ENCODE measurements at regions not wholly inside any gene's neighbourhood (a gene's known extent, or its start where the extent isn't known, plus 50 kb on each side); places are given as distances from the start of the nearest gene placed in this dataset.
"Not testable (repeated sequence)": the region's sequence is repeated elsewhere in the genome, so short reads cannot be mapped to it uniquely, and the experiment has no call there.

DNA sequence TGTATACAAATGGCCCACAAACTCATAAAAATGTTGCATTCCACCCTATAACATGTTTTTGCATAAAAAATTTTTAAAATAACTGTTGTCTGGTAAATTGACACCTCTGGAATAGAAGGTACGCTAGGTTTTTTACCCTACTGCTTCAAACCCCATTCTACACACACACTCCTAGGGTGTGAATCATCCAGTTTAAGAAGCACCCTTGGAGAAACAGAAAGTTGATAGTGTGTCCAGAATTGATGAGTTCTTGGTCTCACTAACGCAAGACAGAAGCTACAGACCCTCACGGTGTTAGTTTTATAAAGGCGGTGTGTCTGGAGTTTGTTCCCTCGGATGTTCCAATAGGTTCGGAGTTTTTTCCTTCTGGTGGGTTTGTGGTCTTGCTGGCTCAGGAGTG, 158.5 kb downstream of the KLRB1 start:
- no peak for DNase-seq

DNA sequence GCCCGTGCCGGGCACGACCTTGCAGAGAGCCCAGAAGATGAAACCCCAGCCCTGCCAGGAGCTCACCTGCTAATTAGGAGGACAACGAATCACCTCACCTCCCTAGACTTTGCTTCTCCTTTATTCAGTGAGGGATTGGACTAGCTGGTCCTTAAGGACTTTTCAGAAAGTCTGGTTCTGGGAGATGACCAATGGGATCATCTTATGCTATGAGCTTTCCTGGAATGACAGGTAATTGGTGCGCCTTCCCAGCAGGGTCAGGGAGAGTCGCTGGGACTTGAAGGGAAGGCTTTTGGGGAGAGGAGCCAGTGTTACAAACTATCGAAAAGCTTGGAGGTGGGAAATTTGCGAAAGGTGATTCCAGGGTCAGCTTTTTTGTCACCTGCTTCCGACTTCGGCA, 159.1 kb downstream of the KLRB1 start:
- not testable (repeated sequence) for DNase-seq

DNA sequence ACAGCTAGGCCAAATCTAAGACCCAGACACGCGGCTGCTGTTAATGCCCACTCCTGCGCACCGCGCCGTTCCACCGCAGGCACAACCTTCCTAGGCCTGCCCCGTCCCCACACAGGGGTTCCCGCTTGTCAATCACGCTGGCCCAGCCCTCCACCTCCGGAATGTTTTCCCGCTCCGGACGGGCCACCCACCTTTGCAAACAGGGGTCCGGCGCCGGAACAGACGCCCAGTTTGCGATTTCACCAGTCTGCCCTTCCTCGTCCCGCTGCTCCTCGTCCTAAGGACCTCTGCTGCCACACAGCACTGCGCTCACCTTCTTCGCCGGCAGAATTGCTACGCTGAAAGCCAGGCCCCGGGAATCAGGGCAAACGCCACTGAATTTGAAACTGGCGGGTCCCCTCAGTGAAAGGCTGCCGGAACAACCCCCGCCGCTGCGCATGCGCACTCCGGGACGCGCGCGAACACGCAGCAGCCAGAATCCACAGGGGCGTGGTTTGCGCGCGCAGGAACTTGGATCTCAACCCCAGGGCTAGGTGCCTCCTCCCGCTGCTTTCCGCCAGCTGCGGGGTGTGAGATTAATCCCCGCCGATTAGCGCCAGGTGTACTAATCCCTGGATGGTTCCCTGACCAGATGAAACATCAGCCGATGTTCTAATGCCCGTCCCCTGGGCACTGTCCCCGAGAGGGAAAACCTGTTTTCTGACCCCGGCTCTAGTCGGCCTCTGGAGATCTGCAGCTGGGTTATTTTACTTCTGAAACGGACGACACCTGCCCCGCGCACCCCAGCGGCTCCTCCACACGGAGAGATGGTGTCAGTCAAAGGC, 159.7 kb downstream of the KLRB1 start:
- DNase-seq, result not testable (repeated sequence)

DNA sequence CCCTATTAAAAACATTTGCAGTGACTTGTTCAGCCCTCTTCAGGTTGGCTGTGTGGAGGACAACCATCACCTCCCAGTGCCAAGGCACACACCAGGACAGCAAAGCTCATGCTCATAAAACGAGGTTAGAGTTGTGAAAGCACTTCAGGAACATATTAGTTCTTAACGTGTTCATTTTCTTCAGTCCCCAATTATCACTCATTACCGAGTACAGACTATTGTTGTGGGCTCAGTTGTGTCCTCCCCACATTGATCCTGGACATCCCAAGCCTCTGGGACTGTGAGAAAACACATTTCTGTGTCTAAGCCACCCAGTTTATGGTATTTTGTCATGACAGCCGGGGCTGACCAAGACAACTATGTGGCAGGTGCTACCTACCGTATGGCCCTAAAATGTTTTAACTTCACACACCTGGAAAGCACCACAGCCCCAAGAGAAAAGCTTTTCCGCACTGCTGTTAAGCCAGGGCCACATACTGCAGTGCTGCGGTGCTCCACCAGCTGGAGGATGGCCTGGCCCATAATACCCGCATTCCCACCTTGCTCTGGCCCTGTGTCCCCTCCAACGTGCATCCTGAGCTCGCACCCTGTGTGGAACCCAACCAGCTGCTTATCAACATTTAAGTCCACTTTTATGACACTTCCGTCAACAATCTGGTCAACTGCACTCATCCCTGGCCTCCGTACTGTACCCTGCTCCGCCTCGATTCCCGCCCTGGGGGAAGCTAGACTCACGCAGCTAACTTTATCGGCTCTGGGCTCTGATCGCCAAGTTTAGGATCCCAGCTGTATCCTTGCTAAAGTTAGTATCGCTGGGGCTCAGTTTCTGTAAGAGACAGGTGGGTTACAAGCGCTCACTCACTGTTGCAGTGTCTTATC, 160.6 kb downstream of the KLRB1 start:
- not testable (repeated sequence) for DNase-seq

DNA sequence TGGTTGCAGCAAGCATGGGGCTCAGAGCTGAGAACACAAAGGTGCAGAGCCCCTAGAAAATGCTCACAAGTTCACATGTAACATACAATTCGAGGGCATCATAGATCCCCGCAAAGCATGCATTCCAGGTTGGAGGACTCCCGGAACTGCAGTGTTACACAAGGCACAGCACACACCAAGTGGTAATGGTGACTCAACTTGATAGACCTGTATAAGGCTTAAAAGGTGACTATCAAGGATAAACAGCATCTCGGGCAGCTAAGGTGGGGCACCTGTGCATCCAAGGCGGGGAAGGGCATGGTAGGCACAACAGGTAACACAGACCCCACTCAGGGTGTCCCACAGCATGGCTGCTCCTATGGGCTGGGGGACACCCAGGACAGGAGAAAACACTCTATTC, 167.3 kb downstream of the KLRB1 start:
- DNase-seq, result not testable (repeated sequence)

DNA sequence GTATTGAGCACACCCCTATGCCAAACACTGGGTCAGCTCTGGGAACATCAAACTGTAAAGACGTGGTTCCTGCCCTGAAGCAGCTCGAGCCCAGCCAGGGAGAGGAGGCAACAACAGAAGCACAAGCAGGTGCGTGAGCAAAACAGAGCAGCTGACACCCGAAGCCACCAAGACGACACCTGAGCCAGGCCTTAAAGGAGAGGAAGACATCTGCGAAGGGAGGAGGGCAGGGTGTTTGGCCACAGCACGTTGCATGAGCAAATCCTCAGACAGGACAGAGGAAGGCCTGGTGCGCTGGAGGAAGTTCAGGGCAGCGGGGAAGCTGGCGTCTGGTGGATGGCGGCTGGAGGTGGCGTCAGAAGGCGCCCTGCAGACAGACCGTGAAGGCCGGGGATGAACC, 172.0 kb downstream of the KLRB1 start:
- DNase-seq, result not testable (repeated sequence)

DNA sequence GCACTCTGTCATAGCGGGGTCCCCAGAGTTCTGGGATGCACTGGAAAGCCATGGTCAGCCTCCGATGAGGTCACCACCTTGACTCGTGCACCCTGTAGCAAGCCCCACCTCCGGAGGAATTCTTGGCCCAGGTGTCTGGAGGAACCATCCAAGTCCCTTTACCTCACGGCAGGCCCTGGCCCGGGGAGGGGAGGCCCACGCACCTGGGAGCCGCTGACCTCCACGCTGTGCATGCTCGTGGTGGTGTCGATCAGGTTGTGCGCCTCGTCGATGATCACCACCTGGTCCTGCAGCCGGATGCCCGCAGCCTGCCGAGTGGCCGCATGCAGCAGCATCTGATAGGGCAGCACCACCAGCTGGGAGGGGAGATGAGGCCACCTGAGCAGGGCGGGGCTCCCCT, 177.3 kb downstream of the KLRB1 start:
- DNase-seq, result not testable (repeated sequence)

DNA sequence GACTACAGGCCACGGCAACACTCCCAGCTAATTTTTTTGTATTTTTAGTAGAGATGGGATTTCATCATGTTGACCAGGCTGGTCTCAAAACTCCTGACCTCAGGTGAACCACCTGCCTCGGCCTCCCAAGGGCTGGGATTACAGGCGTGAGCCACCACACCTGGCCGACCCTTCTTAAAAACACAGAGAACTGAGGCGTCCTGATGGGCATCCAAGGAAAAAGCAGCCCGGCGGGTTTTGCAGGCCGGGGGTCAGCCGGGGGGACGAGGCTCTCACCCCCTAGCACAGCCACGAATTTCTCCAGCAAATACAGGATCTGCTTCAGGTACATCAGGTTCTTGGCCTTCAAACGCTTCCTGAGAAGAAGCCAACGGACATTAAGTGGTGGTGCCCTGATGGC, 178.9 kb downstream of the KLRB1 start:
- DNase-seq, result not testable (repeated sequence)

DNA sequence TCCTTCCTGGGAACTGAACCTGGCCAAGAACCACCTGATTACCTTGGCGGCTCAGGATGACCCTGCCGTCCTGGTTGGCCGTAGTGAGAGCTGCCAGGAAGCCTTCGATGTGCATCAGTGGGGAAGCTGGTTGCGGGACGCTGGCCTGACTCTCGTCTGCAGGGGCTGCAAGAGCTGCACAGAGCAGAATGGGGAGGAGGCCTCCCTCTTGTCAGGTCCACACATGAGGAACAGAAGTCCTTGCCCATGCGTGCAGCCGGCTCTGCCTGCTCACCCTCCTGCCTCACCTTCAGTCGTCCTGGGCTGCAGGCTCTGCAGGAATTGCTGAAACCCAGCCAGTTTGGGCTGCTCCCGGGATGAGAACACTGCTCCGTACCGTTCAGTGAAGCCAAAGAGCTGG, 182.3 kb downstream of the KLRB1 start:
- DNase-seq, result not testable (repeated sequence)

DNA sequence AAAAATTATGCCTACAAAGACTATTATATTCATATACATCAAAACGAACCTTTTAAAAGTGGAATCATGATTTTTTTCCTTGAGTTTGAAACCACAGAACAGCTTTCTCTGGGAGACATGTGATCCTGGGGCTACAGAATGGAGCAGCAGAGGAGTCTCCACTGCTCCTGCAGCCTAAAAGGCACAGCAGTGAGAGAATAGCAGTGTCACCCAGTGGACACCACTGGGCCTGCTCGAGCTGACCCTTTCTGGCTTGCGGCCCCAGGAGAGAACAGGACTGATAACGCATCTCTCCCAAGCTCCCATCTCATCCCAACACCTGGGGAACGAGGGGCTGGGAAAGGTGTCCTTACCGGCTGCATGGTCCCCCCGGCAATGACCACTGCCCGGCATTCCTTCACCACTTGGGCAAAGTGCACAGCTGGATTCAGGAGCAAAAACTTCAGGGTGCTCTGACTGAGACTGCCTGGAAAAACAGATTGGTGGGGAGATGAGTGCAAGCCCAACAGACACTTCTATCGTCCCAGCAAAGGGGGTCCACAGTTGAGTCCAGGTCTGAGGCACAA, 183.5 kb downstream of the KLRB1 start:
- not testable (repeated sequence) for DNase-seq

DNA sequence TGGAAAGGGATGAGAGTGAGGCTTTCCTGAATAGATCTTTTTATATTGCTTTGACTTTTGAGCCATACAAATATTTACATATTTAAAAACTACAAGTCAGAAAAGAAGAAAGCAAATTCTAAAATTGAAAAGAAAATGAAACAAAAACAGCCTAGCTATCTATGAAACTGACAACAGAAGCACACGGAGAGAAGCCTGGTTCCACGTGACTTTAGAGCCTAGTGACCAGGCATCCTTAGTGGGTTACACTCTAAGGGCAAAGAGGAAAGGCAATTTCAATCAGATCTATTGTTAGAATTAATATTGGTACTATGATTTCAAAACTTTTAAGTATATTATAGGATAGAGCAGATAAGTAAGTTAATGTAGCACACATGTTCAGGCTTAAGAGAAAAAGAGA, 185.0 kb downstream of the KLRB1 start:
- DNase-seq, result not testable (repeated sequence)

DNA sequence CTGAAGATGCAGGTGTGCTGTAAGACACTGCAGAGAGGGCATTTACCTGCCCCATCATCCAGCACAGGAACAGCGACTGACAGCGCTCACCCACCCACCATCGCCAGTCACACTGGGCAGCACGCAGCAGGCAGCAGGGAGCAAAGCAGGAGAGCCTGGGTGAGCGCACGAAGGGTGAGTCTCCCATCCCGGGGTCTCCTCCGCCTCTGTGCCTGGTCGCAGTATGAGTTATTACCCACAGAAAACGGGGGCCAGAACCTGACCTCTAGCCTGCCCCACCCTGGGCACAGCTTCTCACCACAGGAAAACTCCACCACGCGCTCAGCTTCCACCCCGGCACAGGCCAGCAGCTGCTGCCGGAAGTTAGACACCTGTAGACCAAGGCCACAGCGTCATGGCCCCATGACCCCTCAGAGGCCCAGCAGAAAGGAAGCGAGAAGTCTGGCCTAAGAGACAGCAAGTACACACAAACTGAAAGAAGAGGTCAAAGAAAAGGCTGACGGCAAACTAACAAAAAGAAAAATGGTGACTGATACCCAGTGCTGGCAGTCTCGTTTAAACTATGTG, 186.1 kb downstream of the KLRB1 start:
- not testable (repeated sequence) for DNase-seq

DNA sequence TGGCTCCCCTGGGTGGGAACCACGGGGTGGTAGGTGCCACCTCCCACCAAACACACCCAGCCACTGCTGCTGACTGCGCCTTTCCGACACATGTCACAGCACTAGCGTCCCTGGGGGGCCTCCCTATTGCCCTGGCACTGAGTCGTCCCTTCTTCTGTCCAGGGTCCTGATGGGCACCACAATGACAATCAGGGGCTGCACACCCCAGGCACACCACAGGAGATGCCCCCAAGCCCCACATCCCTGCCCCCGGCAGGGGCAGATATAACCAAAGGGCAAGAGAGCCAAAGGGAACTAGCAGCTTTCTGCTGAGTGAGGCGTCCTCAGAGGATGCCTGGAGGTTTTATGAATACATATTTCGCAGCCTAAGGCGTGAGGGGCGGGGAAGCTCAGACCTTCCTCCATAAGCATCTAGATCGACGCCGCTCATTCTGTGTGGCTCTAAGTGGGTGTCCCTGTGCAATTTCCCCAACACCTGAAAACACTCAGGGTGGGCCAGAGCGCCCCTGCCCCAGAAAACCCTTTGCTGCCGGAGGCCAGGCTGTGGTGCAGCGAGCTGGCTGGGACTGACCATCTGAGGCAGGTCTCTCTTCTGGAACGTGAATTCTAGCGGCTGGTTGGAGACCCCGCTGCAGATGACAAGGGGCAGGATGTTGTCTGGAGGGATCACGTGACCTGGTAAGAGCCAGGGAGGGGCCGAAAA, 186.7 kb downstream of the KLRB1 start:
- not testable (repeated sequence) for DNase-seq

DNA sequence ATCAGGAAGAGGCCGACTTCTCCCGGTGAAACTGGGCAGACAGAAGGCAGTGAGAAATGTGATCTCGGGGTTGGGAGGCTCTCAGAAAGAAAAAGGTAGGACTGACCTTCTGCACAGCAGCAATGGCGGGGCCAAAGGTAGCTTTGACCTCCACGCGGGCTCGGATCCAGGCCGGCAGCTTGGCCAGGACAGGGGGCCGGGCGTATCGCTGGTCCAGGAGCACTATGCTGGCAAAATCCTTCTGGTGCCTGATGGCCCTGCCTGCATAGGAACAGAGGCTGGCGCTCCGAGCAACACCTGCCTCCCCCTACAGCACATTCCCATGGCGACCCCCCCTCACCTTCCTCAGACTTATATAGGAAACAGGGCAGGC, 189.1 kb downstream of the KLRB1 start:
- DNase-seq, result not testable (repeated sequence)

DNA sequence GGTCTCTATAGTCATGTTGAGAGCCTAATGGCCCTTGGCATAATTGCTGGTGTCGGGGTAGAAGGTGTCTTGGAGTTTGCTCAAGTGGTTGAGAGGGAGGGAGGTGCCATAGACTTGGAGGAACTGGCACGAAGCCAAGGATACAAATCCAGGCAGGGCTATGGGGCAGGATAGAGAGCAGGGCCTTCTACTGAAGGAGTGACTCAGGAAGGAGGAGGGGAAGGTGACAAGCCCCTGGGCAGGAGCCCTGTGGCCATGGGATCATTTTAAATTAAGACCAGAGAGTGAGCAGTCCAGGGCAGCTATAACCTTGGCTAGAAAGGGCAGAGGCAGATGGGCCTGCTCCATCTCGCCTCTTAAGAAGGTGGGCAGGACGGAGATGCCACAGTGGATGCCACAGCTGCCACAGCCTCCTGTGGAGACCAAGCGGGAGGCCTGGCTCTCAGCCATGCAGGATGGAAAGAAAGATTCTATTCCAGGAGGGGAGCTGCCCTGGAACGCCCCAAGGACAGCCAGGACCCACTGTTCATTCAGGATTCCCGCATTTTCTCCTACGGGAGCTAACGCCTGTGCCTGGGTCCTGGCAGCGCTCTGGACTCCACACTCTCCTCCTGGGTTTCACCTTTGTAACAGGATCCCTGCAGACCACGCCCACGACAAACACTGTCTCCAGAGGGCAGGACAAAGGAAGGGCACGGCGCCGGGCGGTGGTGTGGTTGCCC, 189.6 kb downstream of the KLRB1 start:
- DNase-seq, result not testable (repeated sequence)

DNA sequence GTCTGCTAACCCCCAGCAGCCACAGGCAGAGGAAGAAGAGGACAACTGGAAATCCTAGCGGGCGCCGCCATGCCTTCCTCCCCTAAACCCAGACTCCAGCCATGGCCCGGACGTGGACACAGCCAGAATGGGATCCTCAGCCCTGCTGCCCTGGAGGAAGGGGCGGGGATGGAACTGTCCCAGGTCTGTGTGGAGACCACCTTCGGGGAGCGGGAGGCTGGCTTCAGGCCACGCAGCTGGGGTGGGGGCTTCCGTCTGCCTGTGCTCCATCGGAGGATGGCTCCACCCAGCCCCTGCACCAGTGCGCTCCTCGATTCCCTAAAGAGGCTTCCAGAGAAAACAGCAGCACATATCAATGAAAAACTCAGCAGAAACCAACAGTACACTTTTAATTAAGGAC, 190.4 kb downstream of the KLRB1 start:
- DNase-seq, result not testable (repeated sequence)

DNA sequence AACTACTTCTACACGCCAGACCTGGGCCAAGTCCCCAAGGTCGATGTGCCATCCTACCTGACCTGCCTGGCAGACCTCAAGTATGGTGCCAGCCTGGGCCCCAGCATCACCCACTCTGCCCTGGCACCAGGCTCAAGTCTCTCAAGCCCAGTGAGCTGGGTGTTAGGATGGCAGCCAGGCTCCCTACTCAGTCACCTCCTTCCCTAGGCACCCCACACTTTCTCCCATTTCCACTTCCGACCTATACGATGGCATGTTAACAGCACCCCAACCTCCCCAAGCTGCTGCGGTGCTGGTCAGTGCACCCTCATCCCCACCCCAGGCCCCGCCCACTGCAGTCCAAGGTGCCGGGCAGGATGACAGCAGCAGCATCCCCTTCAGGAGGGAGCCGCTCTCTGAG, 191.4 kb downstream of the KLRB1 start:
- DNase-seq, result not testable (repeated sequence)

DNA sequence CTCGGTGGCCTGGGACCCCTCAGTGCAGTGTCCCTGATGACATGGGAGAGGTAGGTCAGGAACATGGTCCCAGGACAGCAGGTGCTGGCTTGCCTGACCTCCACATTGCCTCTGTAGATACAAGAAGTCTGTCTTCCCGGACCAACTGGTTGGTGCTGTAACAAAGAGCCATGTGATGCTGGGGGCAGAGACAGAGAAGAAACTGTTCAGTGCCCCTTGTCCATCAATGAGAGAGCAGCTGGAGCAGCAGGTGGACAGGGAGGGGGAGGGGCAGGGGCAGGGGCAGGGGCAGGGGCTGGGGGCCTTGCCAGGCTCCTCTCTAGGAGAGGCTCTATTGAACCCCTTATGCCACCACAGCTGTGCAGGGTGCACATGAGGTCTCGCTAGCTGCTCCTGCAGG, 191.8 kb downstream of the KLRB1 start:
- DNase-seq, result not testable (repeated sequence)

DNA sequence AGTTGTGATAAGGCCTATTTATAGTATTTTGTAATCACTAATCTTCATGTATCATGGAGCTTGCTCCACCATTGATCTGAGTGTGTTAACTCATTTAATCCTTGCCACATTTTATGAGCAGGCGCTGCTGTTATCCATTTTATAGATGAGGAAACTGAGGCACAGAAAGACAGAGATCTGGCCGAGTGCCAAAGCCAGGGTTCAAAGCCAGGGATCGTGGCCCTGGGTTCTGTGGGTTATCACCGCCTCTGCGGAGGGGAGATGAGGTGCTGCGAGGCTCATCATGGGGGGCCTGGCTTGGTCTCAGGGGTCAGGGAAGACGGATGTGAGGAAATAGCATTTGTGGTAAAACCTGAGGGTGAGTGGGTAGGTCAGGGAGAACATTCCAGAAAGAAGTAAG, 193.9 kb downstream of the KLRB1 start:
- not testable (repeated sequence) for DNase-seq

DNA sequence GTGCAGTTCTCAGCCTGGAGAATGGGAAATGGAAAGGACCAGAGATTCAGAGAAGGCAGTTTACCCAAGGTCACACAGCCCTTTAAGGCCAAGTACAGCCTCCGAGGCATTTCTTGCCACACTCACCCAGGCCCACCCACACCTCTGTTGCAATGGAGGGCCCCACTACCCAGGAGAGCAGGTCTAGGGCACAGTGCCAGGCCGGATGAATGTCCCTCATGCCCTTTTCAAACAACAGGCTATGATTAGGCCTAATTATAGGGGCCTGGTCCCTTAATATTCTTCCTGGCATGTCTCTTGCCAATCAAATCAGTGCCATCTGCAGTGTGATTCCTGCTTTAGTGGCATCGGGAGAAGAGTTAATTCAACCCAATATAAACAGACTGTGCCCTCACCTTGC, 195.3 kb downstream of the KLRB1 start:
- DNase-seq, result not testable (repeated sequence)

DNA sequence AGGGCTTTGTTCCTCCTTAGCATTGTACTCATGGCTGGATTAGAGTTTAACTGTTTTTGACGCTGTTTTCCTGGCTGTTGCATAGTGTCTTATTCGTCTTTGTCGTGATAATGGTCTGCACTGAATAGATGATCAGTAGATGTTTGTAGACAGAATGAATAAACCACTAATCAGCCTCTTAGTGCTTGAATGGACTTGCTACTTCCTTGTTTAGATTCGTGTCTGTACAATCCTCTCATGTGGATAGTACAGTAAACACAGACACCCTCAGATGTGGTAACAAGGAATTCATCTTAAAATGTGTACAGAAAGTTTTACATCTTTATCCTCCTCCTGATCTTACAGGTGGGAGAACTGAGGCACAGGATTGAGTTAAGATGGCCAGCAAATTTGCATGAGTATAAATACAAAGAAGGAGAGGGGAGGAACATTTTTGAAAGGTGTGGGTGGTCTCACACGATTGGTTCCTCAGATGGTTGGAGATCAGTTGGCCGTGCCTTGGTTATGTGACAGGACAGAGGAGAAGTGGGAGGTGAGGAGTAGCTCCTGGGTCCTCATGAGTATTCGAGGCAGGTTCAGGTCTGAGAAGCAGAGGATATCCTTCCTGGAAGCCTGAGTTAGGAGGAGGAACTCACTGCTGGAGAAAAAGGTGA, 196.0 kb downstream of the KLRB1 start:
- DNase-seq, result not testable (repeated sequence)
